ENCODE measurements at regions not wholly inside any gene's neighbourhood (a gene's known extent, or its start where the extent isn't known, plus 50 kb on each side); places are given as distances from the start of the nearest gene placed in this dataset.

GRCh38 chr16:85265161-85265784, 153.0 kb upstream of the CIBAR2 start:
- Mint-ChIP-seq H3K4me3 (no peak overlapping the region), H3K36me3 (no peaks in the 10 kb centered on the region), H3K9me3 (ENCODE audit: low read depth) (no peaks in the 10 kb centered on the region), H3K27ac (no peak overlapping the region), H3K27me3 (peaks cover 27% of the 10 kb centered on the region), H3K4me1 (no peaks in the 10 kb centered on the region)
- DNase-seq (no peak), ATAC-seq (no peak)
- CTCF ChIA-PET: interaction anchor here (1.4 to 3.3 kb wide), 2 partner anchors 10 to 12 kb away, joined by 3 to 16 read pairs; no protein-coding TSS in a partner anchor

GRCh38 chr16:85265810-85266209, 153.5 kb upstream of the CIBAR2 start:
- no peaks in the 10 kb centered on the region for H3K9me3 Mint-ChIP-seq (ENCODE audit: low read depth)
- H3K27me3 Mint-ChIP-seq: peaks cover 27% of the 10 kb centered on the region
- DNase-seq (no peak), ATAC-seq (no peak)
- H3K36me3 Mint-ChIP-seq: no peaks in the 10 kb centered on the region
- CTCF ChIA-PET: interaction anchor here (0.9 to 3.1 kb wide), 3 partner anchors 10 to 155 kb away, joined by 3 to 14 read pairs (median 3); no protein-coding TSS in a partner anchor
- no peaks in the 10 kb centered on the region for H3K4me1 Mint-ChIP-seq
- H3K27ac Mint-ChIP-seq: no peak overlapping the region
- no peak overlapping the region for H3K4me3 Mint-ChIP-seq

- Mint-ChIP-seq H3K27ac (no peak overlapping the region), H3K4me1 (no peaks in the 10 kb centered on the region), H3K36me3 (no peaks in the 10 kb centered on the region), H3K27me3 (peaks cover 20% of the 10 kb centered on the region), H3K9me3 (ENCODE audit: low read depth) (no peaks in the 10 kb centered on the region), H3K4me3 (no peak overlapping the region)
- ATAC-seq (no peak), DNase-seq (no peak)
- CTCF ChIA-PET: interaction anchor here (0.8 to 3.1 kb wide), 4 partner anchors 9 to 154 kb away, joined by 3 to 14 read pairs (median 3); no protein-coding TSS in a partner anchor
Measured at GRCh38 chr16:85266857-85267256, 154.6 kb upstream of the CIBAR2 start.

- no peaks in the 10 kb centered on the region for H3K9me3 Mint-ChIP-seq (ENCODE audit: low read depth)
- H3K27me3 Mint-ChIP-seq: peaks cover 14% of the 10 kb centered on the region
- H3K36me3 Mint-ChIP-seq: no peaks in the 10 kb centered on the region
- DNase-seq: no peak
- H3K4me1 Mint-ChIP-seq: no peaks in the 10 kb centered on the region
- H3K4me3 Mint-ChIP-seq: no peak overlapping the region
- CTCF ChIA-PET: interaction anchor here (0.6 to 3.1 kb wide), 3 partner anchors 15 to 448 kb away, joined by 3 to 14 read pairs (median 3); no protein-coding TSS in a partner anchor
- no peak overlapping the region for H3K27ac Mint-ChIP-seq
- no peak for ATAC-seq
Measured at GRCh38 chr16:85267414-85267945, 155.2 kb upstream of the CIBAR2 start.

- ATAC-seq (no peak), DNase-seq (no peak)
- H3K4me1 Mint-ChIP-seq: no peaks in the 10 kb centered on the region
- H3K36me3 Mint-ChIP-seq: no peaks in the 10 kb centered on the region
- no peak overlapping the region for H3K4me3 Mint-ChIP-seq
- CTCF ChIA-PET: interaction anchor here (3.1 kb wide), 1 partner anchor 16 kb away, joined by 14 read pairs; no protein-coding TSS in a partner anchor
- H3K9me3 Mint-ChIP-seq (ENCODE audit: low read depth): no peaks in the 10 kb centered on the region
- peaks cover 3% of the 10 kb centered on the region for H3K27me3 Mint-ChIP-seq
- H3K27ac Mint-ChIP-seq: no peak overlapping the region
Measured at GRCh38 chr16:85269165-85269564, 156.9 kb upstream of the CIBAR2 start.

- CTCF ChIA-PET: interaction anchor here (0.9 kb wide), 1 partner anchor 17 kb away, joined by 3 read pairs; no protein-coding TSS in a partner anchor
- H3K9me3 Mint-ChIP-seq (ENCODE audit: low read depth): no peaks in the 10 kb centered on the region
- no peak for DNase-seq
Measured at GRCh38 chr16:85270374-85270773, 158.1 kb upstream of the CIBAR2 start.

GRCh38 chr16:85271198-85271597, 158.9 kb upstream of the CIBAR2 start:
- ATAC-seq (no peak), DNase-seq (no peak)
- Mint-ChIP-seq H3K27ac (no peak overlapping the region), H3K4me1 (no peaks in the 10 kb centered on the region), H3K27me3 (peaks cover 3% of the 10 kb centered on the region), H3K36me3 (no peaks in the 10 kb centered on the region), H3K4me3 (no peak overlapping the region), H3K9me3 (ENCODE audit: low read depth) (no peaks in the 10 kb centered on the region)
- CTCF ChIA-PET: interaction anchor here (0.9 kb wide), 1 partner anchor 18 kb away, joined by 3 read pairs; no protein-coding TSS in a partner anchor

More at GRCh38 chr16:85270374-85270773, 158.1 kb upstream of the CIBAR2 start:
- Mint-ChIP-seq H3K27me3 (peaks cover 3% of the 10 kb centered on the region), H3K4me1 (no peaks in the 10 kb centered on the region), H3K36me3 (no peaks in the 10 kb centered on the region), H3K27ac (no peak overlapping the region), H3K4me3 (no peak overlapping the region)
- no peak for ATAC-seq

- no peaks in the 10 kb centered on the region for H3K36me3 Mint-ChIP-seq
- no peaks in the 10 kb centered on the region for H3K9me3 Mint-ChIP-seq (ENCODE audit: low read depth)
- no peak for ATAC-seq
- no peaks in the 10 kb centered on the region for H3K4me1 Mint-ChIP-seq
- no peak overlapping the region for H3K4me3 Mint-ChIP-seq
- DNase-seq: no peak
- CTCF ChIA-PET: no interaction called here
- peaks cover 3% of the 10 kb centered on the region for H3K27me3 Mint-ChIP-seq
- H3K27ac Mint-ChIP-seq: no peak overlapping the region
Measured at GRCh38 chr16:85273293-85273692, 161.0 kb upstream of the CIBAR2 start.

- no peaks in the 10 kb centered on the region for H3K27me3 Mint-ChIP-seq
- H3K4me1 Mint-ChIP-seq: no peaks in the 10 kb centered on the region
- no peak overlapping the region for H3K27ac Mint-ChIP-seq
- no peak overlapping the region for H3K4me3 Mint-ChIP-seq
- DNase-seq: no peak
- CTCF ChIA-PET: interaction anchor here (0.9 to 2.7 kb wide), 12 partner anchors 8 to 356 kb away, joined by 3 to 16 read pairs (median 3); no protein-coding TSS in a partner anchor
- no peaks in the 10 kb centered on the region for H3K9me3 Mint-ChIP-seq (ENCODE audit: low read depth)
- H3K36me3 Mint-ChIP-seq: no peaks in the 10 kb centered on the region
- no peak for ATAC-seq
Measured at GRCh38 chr16:85274501-85274900, 162.2 kb upstream of the CIBAR2 start.

- CTCF ChIA-PET: interaction anchor here (0.9 to 2.7 kb wide), 13 partner anchors 9 to 355 kb away, joined by 3 to 16 read pairs (median 3); no protein-coding TSS in a partner anchor
- no peaks in the 10 kb centered on the region for H3K27me3 Mint-ChIP-seq
- H3K4me1 Mint-ChIP-seq: no peaks in the 10 kb centered on the region
Measured at GRCh38 chr16:85274924-85275323, 162.7 kb upstream of the CIBAR2 start.

GRCh38 chr16:85275533-85276249, 163.4 kb upstream of the CIBAR2 start:
- ATAC-seq (peak; percentile 76), DNase-seq (peak; percentile 71)
- H3K4me3 Mint-ChIP-seq: no peak overlapping the region
- H3K4me1 Mint-ChIP-seq: no peaks in the 10 kb centered on the region
- CTCF ChIA-PET: interaction anchor here (1.0 to 2.7 kb wide), 11 partner anchors 10 to 355 kb away, joined by 3 to 16 read pairs (median 4); no protein-coding TSS in a partner anchor
- no peaks in the 10 kb centered on the region for H3K36me3 Mint-ChIP-seq
- H3K27ac Mint-ChIP-seq: no peak overlapping the region
- no peaks in the 10 kb centered on the region for H3K9me3 Mint-ChIP-seq (ENCODE audit: low read depth)
- H3K27me3 Mint-ChIP-seq: no peaks in the 10 kb centered on the region

More at GRCh38 chr16:85274924-85275323, 162.7 kb upstream of the CIBAR2 start:
- Mint-ChIP-seq H3K9me3 (ENCODE audit: low read depth) (no peaks in the 10 kb centered on the region), H3K36me3 (no peaks in the 10 kb centered on the region), H3K27ac (no peak overlapping the region), H3K4me3 (no peak overlapping the region)
- ATAC-seq (no peak), DNase-seq (no peak)

GRCh38 chr16:85276258-85276657, 164.0 kb upstream of the CIBAR2 start:
- no peaks in the 10 kb centered on the region for H3K36me3 Mint-ChIP-seq
- no peak for DNase-seq
- no peaks in the 10 kb centered on the region for H3K9me3 Mint-ChIP-seq (ENCODE audit: low read depth)
- H3K27me3 Mint-ChIP-seq: no peaks in the 10 kb centered on the region
- CTCF ChIA-PET: interaction anchor here (1.3 to 2.7 kb wide), 5 partner anchors 10 to 161 kb away, joined by 3 to 16 read pairs (median 5); no protein-coding TSS in a partner anchor
- H3K4me1 Mint-ChIP-seq: no peaks in the 10 kb centered on the region
- no peak for ATAC-seq
- H3K27ac Mint-ChIP-seq: no peak overlapping the region
- no peak overlapping the region for H3K4me3 Mint-ChIP-seq

- H3K27ac Mint-ChIP-seq: no peak overlapping the region
- H3K4me3 Mint-ChIP-seq: no peak overlapping the region
- CTCF ChIA-PET: interaction anchor here (1.3 to 2.7 kb wide), 2 partner anchors 24 to 162 kb away, joined by 3 to 16 read pairs; no protein-coding TSS in a partner anchor
- no peaks in the 10 kb centered on the region for H3K4me1 Mint-ChIP-seq
- no peaks in the 10 kb centered on the region for H3K27me3 Mint-ChIP-seq
- no peaks in the 10 kb centered on the region for H3K36me3 Mint-ChIP-seq
- no peak for DNase-seq
- no peak for ATAC-seq
- H3K9me3 Mint-ChIP-seq (ENCODE audit: low read depth): no peaks in the 10 kb centered on the region
Measured at GRCh38 chr16:85276721-85277120, 164.4 kb upstream of the CIBAR2 start.

Data from activated CD8-positive, alpha-beta memory T cell treated with anti-CD3 and anti-CD28 coated beads, Interleukin-2, amount 10 ng/mL, durations not matched to agents 7 days and 5 days (primary cell).